Keratinocyte (primary cell): ENCODE measurements at regions not wholly inside any gene's neighbourhood (a gene's known extent, or its start where the extent isn't known, plus 50 kb on each side); places are given as distances from the start of the nearest gene placed in this dataset.

Experiments
- DNase-seq: peaks from one replicate; pipeline ENCODE4 v3.0.0-alpha.2; 2011; ENCODE audit warnings: low read depth, missing footprints, low spot score
- FAIRE-seq: peaks from 2 replicates; lab custom pipeline; 2011; peaks lifted over from hg19 to GRCh38; lab: Jason Lieb, UNC
- H2AFZ ChIP-seq: 2 replicates; pipeline ENCODE4 v1.6.0; 2012; ENCODE audit warnings: low read length, control low read depth, inconsistent platforms; ENCODE audit not compliant: control insufficient read depth
- H3K27ac ChIP-seq: 2 replicates; pipeline ENCODE4 v1.5.1; 2011; ENCODE audit warnings: low read length; ENCODE audit not compliant: control insufficient read depth, insufficient read depth
- H3K27me3 ChIP-seq: 3 replicates; pipeline ENCODE4 v1.6.0; 2011; ENCODE audit warnings: low read length; ENCODE audit not compliant: control insufficient read depth, insufficient read depth; ENCODE audit errors: extremely low read depth
- H3K36me3 ChIP-seq, 2 experiments: 2 replicates in 1 of 2; 3 replicates in 1 of 2; pipeline ENCODE4 v1.5.1; 2011; ENCODE audit warnings: low read length in 2 of 2, mild to moderate bottlenecking in 1 of 2; ENCODE audit not compliant: control insufficient read depth in 2 of 2, insufficient read depth in 2 of 2; ENCODE audit errors: extremely low read depth in 1 of 2
- H3K4me1 ChIP-seq: 3 replicates; pipeline ENCODE4 v1.5.1; 2011; ENCODE audit warnings: low read length; ENCODE audit not compliant: control insufficient read depth, insufficient read depth; ENCODE audit errors: extremely low read depth
- H3K4me2 ChIP-seq: 3 replicates; pipeline ENCODE4 v1.6.0; 2011; ENCODE audit warnings: low read depth, low read length; ENCODE audit not compliant: control insufficient read depth, insufficient read depth; ENCODE audit errors: extremely low read depth
- H3K4me3 ChIP-seq, 3 experiments: fragments of 200-600 bp in 1 of 3; sonication (generic) in 1 of 3; 2 replicates in 2 of 3; 3 replicates in 1 of 3; pipeline ENCODE4 v1.5.1; 2011 to 2016; ENCODE audit warnings: low read length in 3 of 3, mild to moderate bottlenecking in 3 of 3, control low read depth in 2 of 3, inconsistent platforms in 1 of 3, low read depth in 1 of 3, mixed read lengths in 1 of 3, mixed run types in 1 of 3, moderate library complexity in 1 of 3; ENCODE audit not compliant: control insufficient read depth in 2 of 3, insufficient read depth in 2 of 3; ENCODE audit errors: extremely low read depth in 1 of 3
- H3K79me2 ChIP-seq: 2 replicates; pipeline ENCODE4 v1.6.0; 2012; ENCODE audit warnings: low read length; ENCODE audit not compliant: control insufficient read depth, insufficient read depth
- H3K9ac ChIP-seq: 3 replicates; pipeline ENCODE4 v1.6.0; 2011; ENCODE audit warnings: low read length; ENCODE audit not compliant: control insufficient read depth, insufficient read depth; ENCODE audit errors: extremely low read depth
- H3K9me1 ChIP-seq: 3 replicates; pipeline ENCODE4 v1.6.0; 2011; ENCODE audit warnings: low read length; ENCODE audit not compliant: control insufficient read depth, insufficient read depth; ENCODE audit errors: extremely low read depth
- H3K9me3 ChIP-seq: 2 replicates; pipeline ENCODE4 v1.5.1; 2012; ENCODE audit warnings: low read depth, low read length; ENCODE audit not compliant: control insufficient read depth
- H4K20me1 ChIP-seq: 3 replicates; pipeline ENCODE4 v1.6.0; 2011; ENCODE audit warnings: low read length; ENCODE audit not compliant: control insufficient read depth, insufficient read depth; ENCODE audit errors: extremely low read depth
- CTCF ChIP-seq, 3 experiments: IDR thresholded peaks in 1 of 3; conservative IDR thresholded peaks in 1 of 3; optimal IDR thresholded peaks in 1 of 3; 2 replicates in 2 of 3; 3 replicates in 1 of 3; pipeline versions ENCODE3 to v1.5.1; 2011; ENCODE audit warnings: low read length in 3 of 3, mild to moderate bottlenecking in 3 of 3, moderate library complexity in 2 of 3, control low read depth in 1 of 3, inconsistent platforms in 1 of 3; ENCODE audit not compliant: insufficient read depth in 2 of 3; ENCODE audit errors: extremely low read depth in 1 of 3
- EZH2 ChIP-seq: IDR thresholded peaks from one replicate; pipeline ENCODE4 v1.6.1; 2012; ENCODE audit warnings: inconsistent platforms, mild to moderate bottlenecking, low read length, moderate library complexity
- dilution Hi-C: fragments of 300-500 bp; cut with MboI; formaldehyde crosslinking; loops from one replicate; pipeline ENCODE4 v1.7.0; 2020; ENCODE audit warnings: low sequenced_read_pairs; ENCODE audit not compliant: extremely low pct_ligation_motif_present

GRCh38 chr4:152158225-152158624 lies 377.7 kb downstream of the FBXW7 start:
- Histone ChIP-seq H3K4me1 (no peaks in the 10 kb centered on the region), H3K9me1 (no peaks in the 10 kb centered on the region), H3K9ac (no peak overlapping the region), H3K27ac (no peak overlapping the region), H3K36me3 (no peaks in the 10 kb centered on the region), H3K27me3 (peaks cover 2% of the 10 kb centered on the region), H3K79me2 (no peaks in the 10 kb centered on the region), H3K4me2 (no peak overlapping the region), H3K4me3 (no peak overlapping the region), H3K9me3 (no peaks in the 10 kb centered on the region), H4K20me1 (no peaks in the 10 kb centered on the region), H2AFZ (no peak overlapping the region)
- dilution Hi-C loops = no loop called here
- TF ChIP-seq EZH2 (no peak), CTCF (optimal IDR thresholded peaks at IDR 0.05 in 1 of 3, IDR thresholded peaks at IDR 0.05 in 1 of 3, conservative IDR thresholded peaks at IDR 0.05 in 1 of 3; ENCODE audit: extremely low read depth in 1 of 3, insufficient read depth in 2 of 3, low read length in 3 of 3) (no peak)
- no peak for DNase-seq
- FAIRE-seq = no peak

GRCh38 chr4:152157629-152158028 lies 378.3 kb downstream of the FBXW7 start:
- Histone ChIP-seq H3K4me2 (no peak overlapping the region), H3K27ac (no peak overlapping the region), H2AFZ (no peak overlapping the region), H3K9me3 (no peaks in the 10 kb centered on the region), H3K9me1 (no peaks in the 10 kb centered on the region), H3K79me2 (no peaks in the 10 kb centered on the region), H3K9ac (no peak overlapping the region), H3K36me3 (no peaks in the 10 kb centered on the region), H3K27me3 (peaks cover 2% of the 10 kb centered on the region), H4K20me1 (no peaks in the 10 kb centered on the region), H3K4me1 (no peaks in the 10 kb centered on the region), H3K4me3 (no peak overlapping the region)
- DNase-seq (no peak), FAIRE-seq (no peak)
- dilution Hi-C loops = no loop called here
- TF ChIP-seq EZH2 = no peak

- Histone ChIP-seq H2AFZ (no peak overlapping the region), H3K9ac (no peak overlapping the region), H3K9me1 (no peaks in the 10 kb centered on the region), H3K79me2 (no peaks in the 10 kb centered on the region), H3K36me3 (no peaks in the 10 kb centered on the region), H3K4me1 (no peaks in the 10 kb centered on the region), H4K20me1 (no peaks in the 10 kb centered on the region), H3K4me2 (no peak overlapping the region), H3K9me3 (no peaks in the 10 kb centered on the region), H3K27me3 (peaks cover 2% of the 10 kb centered on the region), H3K27ac (no peak overlapping the region), H3K4me3 (no peak overlapping the region)
- no peak for DNase-seq
- dilution Hi-C loops = no loop called here
- no peak for FAIRE-seq
- no peak for TF ChIP-seq CTCF (optimal IDR thresholded peaks at IDR 0.05 in 1 of 3, IDR thresholded peaks at IDR 0.05 in 1 of 3, conservative IDR thresholded peaks at IDR 0.05 in 1 of 3; ENCODE audit: extremely low read depth in 1 of 3, insufficient read depth in 2 of 3, low read length in 3 of 3)
- no peak for TF ChIP-seq EZH2
Measured at GRCh38 chr4:152156442-152156841, 379.4 kb downstream of the FBXW7 start.
